Kidney epithelial cell (primary cell): ENCODE measurements at regions not wholly inside any gene's neighbourhood (a gene's known extent, or its start where the extent isn't known, plus 50 kb on each side); places are given as distances from the start of the nearest gene placed in this dataset.

Experiments used
- DNase-seq: peaks from one replicate; pipeline ENCODE4 v3.0.0-alpha.2; 2010; ENCODE audit warnings: low read depth
- H3K27me3 ChIP-seq: 2 replicates; pipeline ENCODE4 v1.6.0; 2011; ENCODE audit warnings: low read length; ENCODE audit not compliant: control insufficient read depth, insufficient read depth
- H3K36me3 ChIP-seq: 2 replicates; pipeline ENCODE4 v1.5.1; 2011; ENCODE audit warnings: low read length; ENCODE audit not compliant: control insufficient read depth, insufficient read depth
- H3K4me3 ChIP-seq: 2 replicates; pipeline ENCODE4 v1.5.1; 2011; ENCODE audit warnings: low read depth, mild to moderate bottlenecking, control low read depth, low read length
- CTCF ChIP-seq: IDR thresholded peaks from 2 replicates; pipeline ENCODE4 v1.5.1; 2011; ENCODE audit warnings: mild to moderate bottlenecking, moderate library complexity, low read length, control low read depth, inconsistent platforms; ENCODE audit not compliant: insufficient read depth, poor library complexity, severe bottlenecking

DNA sequence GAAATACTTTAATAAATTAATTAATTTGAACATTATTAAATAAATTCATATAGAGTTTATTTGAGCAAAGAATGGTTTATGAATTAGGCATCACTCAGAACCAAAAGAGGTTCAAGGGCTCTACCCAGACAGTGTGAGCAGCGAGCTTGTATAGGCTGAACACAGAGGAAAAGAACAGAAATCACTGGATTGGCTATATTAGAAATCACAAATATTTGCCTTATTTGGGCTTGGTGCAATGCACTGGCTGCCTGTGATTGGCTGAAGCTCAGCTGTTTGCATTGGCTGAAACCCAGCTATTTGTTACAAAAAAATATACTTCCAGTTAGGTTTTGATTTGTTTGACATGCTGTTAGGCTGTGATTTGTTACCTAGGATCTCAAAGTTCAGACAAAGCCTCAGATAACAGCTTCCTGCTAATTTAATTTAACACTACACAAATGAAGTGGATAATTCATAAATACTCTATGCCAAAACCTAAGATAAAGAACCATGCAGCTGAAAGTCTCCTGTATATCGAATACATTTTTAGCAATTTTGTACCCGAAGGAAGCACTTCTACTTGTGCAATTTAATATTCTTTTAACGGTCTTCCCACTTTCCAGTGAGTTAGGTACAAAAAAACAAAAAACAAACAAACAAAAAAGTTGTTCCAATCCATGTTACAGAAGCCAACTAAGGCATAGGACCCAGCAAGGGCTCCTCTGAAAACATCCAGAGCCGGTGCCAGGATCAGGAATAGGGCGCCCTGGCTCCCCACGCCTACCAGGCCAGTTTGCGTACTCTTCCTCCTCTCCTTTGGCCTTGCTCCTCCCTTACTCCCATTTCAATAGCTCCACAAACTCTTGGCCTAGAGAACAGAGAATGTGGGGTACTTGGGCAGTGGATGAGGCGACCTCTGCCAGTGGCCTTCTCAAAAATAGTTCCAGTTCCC lies 179.1 kb downstream of the DUSP10 start:
- Histone ChIP-seq H3K36me3 (no peaks in the 10 kb centered on the region), H3K4me3 (no peak overlapping the region), H3K27me3 (no peaks in the 10 kb centered on the region)
- TF ChIP-seq CTCF, result no peak
- DNase-seq, result no peak

DNA sequence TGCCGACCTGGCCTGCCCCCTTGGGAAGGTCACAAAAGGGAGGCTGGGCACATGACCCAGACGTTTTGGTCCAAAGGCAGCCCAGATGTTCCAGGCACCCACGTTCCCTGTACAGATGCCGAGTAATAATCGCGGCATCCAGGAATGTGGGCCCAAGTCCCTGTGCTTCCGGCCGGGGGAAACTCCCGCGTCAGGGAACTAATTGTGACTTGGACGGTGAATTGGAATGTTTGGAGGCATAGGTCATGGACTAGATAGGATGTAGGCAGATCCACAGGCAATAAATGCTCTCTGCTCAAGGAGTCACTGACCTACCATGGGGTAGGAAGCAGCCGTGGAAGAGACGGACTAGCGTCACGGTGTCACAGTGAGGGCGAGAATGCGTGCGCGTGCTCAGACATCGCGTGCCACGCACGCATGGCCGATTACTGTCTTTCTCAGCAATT lies 178.4 kb downstream of the DUSP10 start:
- H3K4me3 ChIP-seq, result no peak overlapping the region
- H3K27me3 ChIP-seq, result no peaks in the 10 kb centered on the region
- H3K36me3 ChIP-seq, result no peaks in the 10 kb centered on the region
- TF ChIP-seq CTCF, result no peak
- no peak for DNase-seq

- DNase-seq, result no peak
- Histone ChIP-seq H3K36me3 (no peaks in the 10 kb centered on the region), H3K4me3 (no peak overlapping the region), H3K27me3 (no peaks in the 10 kb centered on the region)
- no peak for TF ChIP-seq CTCF
These were observed 177.0 kb downstream of the DUSP10 start for GRCh38 chr1:221564891-221565290.

DNA sequence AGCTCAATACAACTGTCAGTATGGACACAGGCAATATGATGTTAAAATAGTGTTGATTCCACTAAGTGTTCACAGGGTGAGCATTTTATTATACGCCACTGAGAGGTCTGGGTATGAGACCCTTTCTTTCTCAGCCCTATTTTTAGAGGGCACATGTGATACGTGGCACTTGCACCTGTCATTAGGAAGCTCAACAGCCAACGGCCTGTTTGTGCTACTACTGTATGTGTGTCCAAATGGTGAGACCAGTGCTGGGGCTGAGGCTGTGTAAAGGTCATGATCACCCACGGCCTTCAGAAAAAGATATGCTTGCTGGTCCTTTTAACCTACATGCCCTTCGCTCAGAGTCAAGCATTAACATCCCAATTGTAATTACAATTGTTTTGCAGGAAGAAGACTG lies 176.2 kb downstream of the DUSP10 start:
- no peaks in the 10 kb centered on the region for H3K36me3 ChIP-seq
- no peak overlapping the region for H3K4me3 ChIP-seq
- no peak for TF ChIP-seq CTCF
- no peak for DNase-seq
- H3K27me3 ChIP-seq, result no peaks in the 10 kb centered on the region

DNA sequence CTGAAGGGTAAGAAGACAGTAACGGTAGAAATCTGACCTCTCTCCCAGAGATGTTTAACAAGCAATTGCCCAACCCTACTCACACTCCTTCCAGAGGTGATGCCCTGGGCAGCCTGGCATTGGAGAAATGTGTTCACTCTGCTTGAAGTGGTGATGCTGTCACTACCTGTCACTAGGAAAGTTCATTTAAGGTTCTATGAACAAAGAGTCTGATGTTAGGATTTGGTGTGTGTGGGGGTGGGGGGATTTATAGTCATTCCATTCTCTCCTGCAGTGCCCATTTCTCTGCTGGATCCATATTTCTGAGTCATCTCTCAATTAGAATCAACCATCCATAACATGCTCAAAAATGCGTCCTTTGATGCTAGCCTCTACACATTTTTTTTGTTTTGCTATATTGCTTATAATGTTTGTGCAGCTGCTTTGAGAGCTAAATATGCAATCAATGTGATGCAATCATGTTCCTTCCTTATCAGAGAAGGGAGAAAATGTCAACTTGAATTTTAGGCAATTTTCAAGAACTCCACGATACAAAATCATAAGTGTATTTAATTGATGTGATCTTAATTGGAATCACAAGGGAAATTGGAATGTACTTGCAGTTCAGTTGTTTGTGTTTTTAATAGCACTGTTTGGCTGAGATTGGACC lies 173.9 kb downstream of the DUSP10 start:
- Histone ChIP-seq H3K27me3 (no peaks in the 10 kb centered on the region), H3K4me3 (no peak overlapping the region), H3K36me3 (no peaks in the 10 kb centered on the region)
- TF ChIP-seq CTCF, result no peak
- no peak for DNase-seq
